Brain microvascular endothelial cell (primary cell): ENCODE measurements at regions not wholly inside any gene's neighbourhood (a gene's known extent, or its start where the extent isn't known, plus 50 kb on each side); places are given as distances from the start of the nearest gene placed in this dataset.
A peak's percentile ranks its signal among the peaks of the same experiment; 100 is the strongest.

Experiments used
- DNase-seq: peaks from one replicate; pipeline ENCODE4 v3.0.0-alpha.2; 2020
- H3K27ac ChIP-seq: fragments of 250-450 bp; sonication (Bioruptor Pico); 2 replicates; pipeline ENCODE4 v1.5.1; 2020; ENCODE audit warnings: mild to moderate bottlenecking, moderate library complexity
- H3K27me3 ChIP-seq: fragments of 250-450 bp; sonication (Bioruptor Pico); replicated peaks from 2 replicates; pipeline ENCODE4 v1.5.1; 2020; ENCODE audit warnings: mild to moderate bottlenecking
- H3K36me3 ChIP-seq: fragments of 250-450 bp; sonication (Bioruptor Pico); replicated peaks from 2 replicates; pipeline ENCODE4 v1.5.1; 2020; ENCODE audit warnings: mild to moderate bottlenecking
- H3K4me3 ChIP-seq: 2 replicates; pipeline ENCODE4 v1.5.1; 2011; ENCODE audit warnings: low read depth, mild to moderate bottlenecking, control low read depth, low read length, moderate library complexity
- in situ Hi-C: cut with HindIII; loops from 2 replicates; pipeline ENCODE4 v1.10.0; 2017; ENCODE audit warnings: low sequenced_read_pairs, low pct_ligation_motif_present
- TF ChIP-seq, protein P1 (sequence below): IDR thresholded peaks from 2 replicates; pipeline ENCODE4 v1.5.1; 2011; ENCODE audit warnings: low read depth, mild to moderate bottlenecking, moderate library complexity, low read length, control low read depth, inconsistent platforms; ENCODE audit errors: missing control alignments

DNA sequence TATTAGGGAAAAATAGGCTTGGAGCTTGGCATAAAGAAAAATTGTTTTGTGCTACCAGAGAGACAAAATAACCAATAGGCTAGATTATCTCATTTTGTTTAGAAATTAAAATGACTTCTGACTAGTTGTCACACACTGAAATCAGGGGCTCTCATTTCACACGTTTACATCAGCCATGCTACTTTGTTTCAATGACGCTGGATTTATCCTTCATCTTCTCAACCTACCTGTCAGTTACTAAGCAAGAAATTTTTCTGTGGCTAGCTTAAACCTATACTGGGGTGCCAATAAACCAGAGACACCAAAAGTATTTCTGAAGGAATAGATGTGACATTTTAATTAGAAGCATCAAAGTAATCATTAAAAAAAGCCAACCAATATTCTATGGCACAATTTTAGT, 518.1 kb upstream of the NR5A2 start:
- H3K4me3 ChIP-seq = no peak overlapping the region
- DNase-seq = no peak
- in situ Hi-C loops = no loop called here
- no peaks in the 10 kb centered on the region for H3K27me3 ChIP-seq
- TF ChIP-seq, protein P1, sequence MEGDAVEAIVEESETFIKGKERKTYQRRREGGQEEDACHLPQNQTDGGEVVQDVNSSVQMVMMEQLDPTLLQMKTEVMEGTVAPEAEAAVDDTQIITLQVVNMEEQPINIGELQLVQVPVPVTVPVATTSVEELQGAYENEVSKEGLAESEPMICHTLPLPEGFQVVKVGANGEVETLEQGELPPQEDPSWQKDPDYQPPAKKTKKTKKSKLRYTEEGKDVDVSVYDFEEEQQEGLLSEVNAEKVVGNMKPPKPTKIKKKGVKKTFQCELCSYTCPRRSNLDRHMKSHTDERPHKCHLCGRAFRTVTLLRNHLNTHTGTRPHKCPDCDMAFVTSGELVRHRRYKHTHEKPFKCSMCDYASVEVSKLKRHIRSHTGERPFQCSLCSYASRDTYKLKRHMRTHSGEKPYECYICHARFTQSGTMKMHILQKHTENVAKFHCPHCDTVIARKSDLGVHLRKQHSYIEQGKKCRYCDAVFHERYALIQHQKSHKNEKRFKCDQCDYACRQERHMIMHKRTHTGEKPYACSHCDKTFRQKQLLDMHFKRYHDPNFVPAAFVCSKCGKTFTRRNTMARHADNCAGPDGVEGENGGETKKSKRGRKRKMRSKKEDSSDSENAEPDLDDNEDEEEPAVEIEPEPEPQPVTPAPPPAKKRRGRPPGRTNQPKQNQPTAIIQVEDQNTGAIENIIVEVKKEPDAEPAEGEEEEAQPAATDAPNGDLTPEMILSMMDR = no peak
- H3K36me3 ChIP-seq = no peaks in the 10 kb centered on the region
- no peak overlapping the region for H3K27ac ChIP-seq

GRCh38 chr1:199510314-199510713, 517.2 kb upstream of the NR5A2 start:
- Histone ChIP-seq H3K27ac (no peak overlapping the region), H3K27me3 (no peaks in the 10 kb centered on the region), H3K4me3 (no peak overlapping the region), H3K36me3 (no peaks in the 10 kb centered on the region)
- TF ChIP-seq, protein P1 = no peak
- in situ Hi-C loops = no loop called here
- no peak for DNase-seq

DNA sequence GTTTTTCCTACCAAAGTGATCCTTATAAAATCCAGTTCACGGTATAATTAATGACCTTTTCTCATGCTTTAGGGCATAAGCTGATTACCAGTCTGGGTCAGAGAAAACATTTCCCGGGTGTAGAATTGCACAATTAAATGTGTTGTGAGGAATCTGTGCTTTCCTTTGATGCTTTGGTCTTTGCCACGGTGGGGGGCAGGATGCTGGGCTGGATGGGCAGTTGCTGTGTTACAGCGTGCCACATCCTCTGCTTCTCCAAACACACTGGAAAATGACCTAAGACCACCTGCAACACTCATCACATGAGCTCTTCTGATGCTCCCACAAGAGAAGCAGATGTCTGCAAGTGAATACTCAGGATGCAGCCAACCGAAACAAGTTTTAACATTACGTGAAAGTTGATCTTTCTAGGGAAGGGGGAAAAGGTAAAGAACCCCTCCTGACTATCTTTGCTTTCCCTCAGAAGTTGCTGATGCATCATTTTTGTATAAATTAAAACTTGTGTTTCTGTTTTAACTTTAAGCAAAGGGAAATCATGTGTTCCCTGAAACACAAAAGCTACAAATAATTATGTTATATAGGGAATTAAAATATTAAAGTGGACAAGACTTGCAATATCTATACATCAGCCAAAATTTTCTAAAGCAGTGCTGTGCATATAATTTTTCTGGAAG, 515.3 kb upstream of the NR5A2 start:
- no peak overlapping the region for H3K27ac ChIP-seq
- no peaks in the 10 kb centered on the region for H3K36me3 ChIP-seq
- in situ Hi-C loops = no loop called here
- TF ChIP-seq, protein P1 = no peak
- H3K4me3 ChIP-seq = no peak overlapping the region
- no peak for DNase-seq
- no peaks in the 10 kb centered on the region for H3K27me3 ChIP-seq

- H3K4me3 ChIP-seq = no peak overlapping the region
- DNase-seq = no peak
- TF ChIP-seq, protein P1 = no peak
- in situ Hi-C loops = no loop called here
- H3K36me3 ChIP-seq = no peaks in the 10 kb centered on the region
- H3K27ac ChIP-seq = no peak overlapping the region
- H3K27me3 ChIP-seq = no peaks in the 10 kb centered on the region
Observed at GRCh38 chr1:199515261-199515660, 512.2 kb upstream of the NR5A2 start.

DNA sequence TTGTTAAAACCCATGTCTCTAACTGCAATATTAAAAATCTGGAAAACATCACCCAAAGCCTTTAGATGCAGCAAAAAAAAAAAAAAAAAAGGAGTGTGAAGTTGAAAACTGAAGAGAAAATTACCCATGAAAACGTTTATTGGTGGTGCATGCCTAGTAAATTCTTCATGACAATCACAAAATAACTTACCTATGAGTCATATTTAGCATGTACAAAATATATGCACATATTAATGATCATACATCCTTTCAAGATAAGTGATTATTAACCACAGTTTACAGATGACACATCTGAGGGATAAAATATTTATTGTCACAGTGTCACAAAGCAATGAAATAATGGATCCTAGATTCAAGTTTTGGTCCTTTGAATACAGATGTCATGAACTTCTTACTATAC, 505.2 kb upstream of the NR5A2 start:
- in situ Hi-C loops = no loop called here
- TF ChIP-seq, protein P1 = no peak
- no peak for DNase-seq
- no peaks in the 10 kb centered on the region for H3K36me3 ChIP-seq
- no peak overlapping the region for H3K4me3 ChIP-seq
- H3K27me3 ChIP-seq = no peaks in the 10 kb centered on the region
- no peak overlapping the region for H3K27ac ChIP-seq

DNA sequence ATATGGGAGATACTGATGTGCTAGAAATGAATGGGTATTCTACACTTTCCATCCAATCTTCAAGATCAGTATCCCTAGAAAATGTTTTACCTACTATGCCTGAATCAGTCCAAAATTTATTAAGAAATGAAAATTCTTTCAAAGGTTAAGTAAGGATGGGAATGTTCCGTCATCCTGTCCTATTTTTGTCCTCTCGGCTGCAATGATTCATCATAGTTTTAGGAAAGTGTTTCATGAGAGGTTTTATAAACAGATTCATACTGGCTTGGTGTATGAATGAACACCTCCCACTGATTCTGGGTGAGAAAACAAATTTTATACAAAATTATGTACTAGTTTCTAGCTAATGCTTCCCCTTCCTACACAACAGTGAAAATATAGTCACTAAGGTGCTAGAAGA, 504.6 kb upstream of the NR5A2 start:
- Histone ChIP-seq H3K4me3 (no peak overlapping the region), H3K27me3 (no peaks in the 10 kb centered on the region), H3K36me3 (no peaks in the 10 kb centered on the region), H3K27ac (no peak overlapping the region)
- peak; percentile 34 for DNase-seq
- TF ChIP-seq, protein P1 = no peak
- in situ Hi-C loops = no loop called here
